HG03520 (cell line): ENCODE measurements at regions not wholly inside any gene's neighbourhood (a gene's known extent, or its start where the extent isn't known, plus 50 kb on each side); places are given as distances from the start of the nearest gene placed in this dataset.
"Not testable (repeated sequence)": the region's sequence is repeated elsewhere in the genome, so short reads cannot be mapped to it uniquely, and the experiment has no call there.

ENCODE experiments used
- ATAC-seq: cut with Tn5 transposase; IDR thresholded peaks from one replicate; pipeline ENCODE4 v1.9.1; 2021; ENCODE audit warnings: mild to moderate bottlenecking, moderate library complexity; ENCODE audit not compliant: unreplicated experiment

DNA sequence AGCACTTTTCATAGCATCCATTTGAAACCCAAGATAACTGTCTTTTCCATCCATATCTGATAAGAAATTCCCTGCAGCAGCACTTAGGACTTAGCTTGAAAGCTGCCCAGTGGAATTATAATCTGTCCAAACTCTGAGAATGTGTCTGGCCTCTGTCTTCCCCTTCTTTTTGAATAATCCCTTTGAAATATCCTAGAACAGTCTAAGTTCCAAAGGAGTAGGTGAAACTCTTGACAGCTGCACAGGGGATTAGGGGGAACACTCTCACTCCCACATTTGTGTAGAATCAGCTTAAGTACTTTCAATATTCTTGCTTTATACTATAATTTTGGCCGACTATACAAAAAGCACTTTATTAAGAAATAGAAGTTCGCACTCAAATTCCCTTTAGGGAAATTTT, 157.7 kb downstream of the PAPSS1 start:
- ATAC-seq, result no peak

DNA sequence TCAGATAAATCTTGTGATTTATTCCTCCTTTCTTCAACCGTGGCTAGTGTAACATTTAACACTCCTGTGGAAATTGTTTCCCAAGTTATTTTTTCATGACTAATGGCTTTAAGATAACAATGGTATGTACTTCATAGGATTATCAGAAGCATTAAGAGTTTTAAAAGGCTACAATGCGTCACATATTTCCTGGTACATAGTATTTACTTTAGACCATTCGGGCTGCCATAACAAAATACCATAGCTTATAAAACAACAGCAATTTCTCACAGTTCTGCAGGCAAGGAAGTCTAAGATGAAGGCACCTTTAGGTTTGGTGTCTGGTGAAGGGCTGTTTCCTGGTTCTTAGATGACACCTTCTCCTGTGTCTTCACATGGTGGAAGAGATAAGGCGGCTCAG, 158.6 kb downstream of the PAPSS1 start:
- no peak for ATAC-seq

DNA sequence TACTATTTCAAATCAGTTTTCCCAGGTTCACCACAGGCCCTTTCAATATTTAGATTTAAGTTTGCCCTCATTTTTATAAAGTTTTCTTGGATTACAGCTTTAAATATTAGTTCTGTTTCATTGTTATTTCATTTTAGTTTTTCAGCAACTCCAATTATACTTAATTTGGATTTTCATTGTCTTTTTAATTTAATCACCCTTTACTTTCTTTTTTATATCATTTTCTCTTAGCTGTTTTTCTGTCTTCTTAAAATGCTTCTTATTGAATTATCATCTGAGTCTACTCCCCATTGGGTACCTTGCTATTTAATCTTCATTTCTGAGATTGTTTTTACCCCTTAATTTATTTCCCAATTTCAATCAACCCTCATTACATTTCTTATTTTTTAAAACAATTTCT, 160.4 kb downstream of the PAPSS1 start:
- no peak for ATAC-seq

GRCh38 chr4:107552306-107552705, 167.7 kb downstream of the PAPSS1 start:
- no peak for ATAC-seq

DNA sequence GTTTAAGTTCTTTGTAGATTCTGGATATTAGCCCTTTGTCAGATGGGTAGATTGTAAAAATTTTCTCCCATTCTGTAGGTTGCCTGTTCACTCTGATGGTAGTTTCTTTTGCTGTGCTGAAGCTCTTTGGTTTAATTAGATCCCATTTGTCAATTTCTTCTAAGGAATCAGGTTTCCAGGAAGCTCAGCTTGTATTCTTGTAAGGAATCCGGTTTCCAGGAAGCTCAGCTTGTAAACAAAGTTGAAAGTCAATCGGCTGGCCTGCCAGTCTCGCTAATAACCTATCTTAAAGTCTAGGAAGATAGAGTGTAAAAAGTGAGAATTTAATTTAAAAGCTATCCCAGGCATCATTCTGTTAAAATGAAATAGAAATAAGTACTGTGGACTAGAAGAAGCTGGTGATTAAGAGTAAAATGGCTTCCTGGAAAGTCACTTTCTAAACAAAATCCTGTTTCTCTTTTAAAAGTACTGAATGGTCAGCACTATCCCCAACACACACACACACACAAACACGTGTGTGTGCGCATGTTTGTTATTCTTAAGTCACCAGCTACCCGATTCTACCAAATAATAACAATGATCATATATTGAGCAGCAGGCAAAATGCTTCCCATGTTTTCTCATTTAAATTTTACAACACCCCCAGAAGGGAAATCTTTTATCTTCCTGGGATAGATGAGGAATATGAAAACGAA, 171.7 kb downstream of the PAPSS1 start:
- ATAC-seq, result no peak

- ATAC-seq, result no peak
Measured at GRCh38 chr4:107546638-107547037, 173.4 kb downstream of the PAPSS1 start.

- no peak for ATAC-seq
Measured at GRCh38 chr4:107541511-107541910, 178.5 kb downstream of the PAPSS1 start.

GRCh38 chr4:107531927-107532326, 188.1 kb downstream of the PAPSS1 start:
- ATAC-seq, result no peak

- no peak for ATAC-seq
Measured at GRCh38 chr4:107520368-107520767, 199.7 kb downstream of the PAPSS1 start.

DNA sequence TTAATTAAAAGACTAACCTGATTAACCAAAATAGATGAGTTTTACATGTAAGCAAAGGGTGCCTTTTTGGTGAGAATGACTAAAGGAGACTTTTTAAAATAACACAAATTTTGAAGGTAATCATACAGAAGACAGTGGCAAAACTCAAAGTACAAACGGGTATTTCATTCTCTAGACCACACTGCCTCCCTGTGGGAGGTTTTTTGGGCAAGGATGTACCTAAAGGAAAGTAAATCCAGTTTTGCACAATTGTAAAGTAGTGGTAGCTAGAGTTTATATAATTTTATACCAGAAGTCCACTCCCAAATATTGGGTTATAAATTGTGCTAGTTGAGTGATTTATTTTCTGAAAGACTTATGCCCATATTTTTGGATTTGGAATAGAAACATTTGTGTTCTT, 201.0 kb downstream of the PAPSS1 start:
- no peak for ATAC-seq

- no peak for ATAC-seq
Measured at GRCh38 chr4:107518076-107518475, 202.0 kb downstream of the PAPSS1 start.

DNA sequence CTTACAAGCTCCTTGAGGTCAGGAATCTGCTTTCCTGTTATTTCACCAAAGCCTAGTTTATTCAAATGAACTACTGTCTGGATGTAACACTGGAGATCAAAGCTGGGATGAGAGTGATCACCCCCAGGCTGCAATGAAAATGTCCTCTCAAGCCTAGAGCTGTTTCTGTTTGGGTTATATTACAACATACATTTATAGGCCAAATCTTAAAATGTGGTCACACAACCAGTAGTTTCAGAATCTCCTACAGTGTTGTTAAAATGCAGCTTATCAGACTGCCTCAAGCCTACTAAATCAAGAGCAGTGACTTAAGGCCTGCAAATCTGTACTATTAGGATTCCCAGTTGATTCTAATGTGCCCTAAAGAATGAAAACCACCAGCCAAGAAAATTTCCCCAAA, 207.5 kb downstream of the PAPSS1 start:
- ATAC-seq, result no peak

DNA sequence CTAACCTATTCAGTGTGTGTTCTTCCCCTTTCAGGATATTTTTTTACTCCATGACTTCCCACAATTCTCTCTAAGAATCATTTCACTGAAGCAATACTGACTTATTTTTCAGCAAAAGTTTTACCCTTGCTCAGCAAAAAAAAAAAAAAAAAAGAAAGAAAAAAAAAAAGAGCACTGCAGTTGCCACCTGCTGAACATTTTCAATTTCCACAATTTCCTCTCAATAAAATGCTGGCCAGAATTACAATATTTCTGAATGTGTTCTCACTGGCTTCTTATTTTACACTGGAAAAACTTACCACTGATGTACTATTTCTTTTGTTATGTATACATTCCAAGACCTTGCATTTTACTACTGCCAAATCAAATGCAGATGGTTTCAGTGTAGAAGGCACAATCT, 210.4 kb downstream of the PAPSS1 start:
- no peak for ATAC-seq

DNA sequence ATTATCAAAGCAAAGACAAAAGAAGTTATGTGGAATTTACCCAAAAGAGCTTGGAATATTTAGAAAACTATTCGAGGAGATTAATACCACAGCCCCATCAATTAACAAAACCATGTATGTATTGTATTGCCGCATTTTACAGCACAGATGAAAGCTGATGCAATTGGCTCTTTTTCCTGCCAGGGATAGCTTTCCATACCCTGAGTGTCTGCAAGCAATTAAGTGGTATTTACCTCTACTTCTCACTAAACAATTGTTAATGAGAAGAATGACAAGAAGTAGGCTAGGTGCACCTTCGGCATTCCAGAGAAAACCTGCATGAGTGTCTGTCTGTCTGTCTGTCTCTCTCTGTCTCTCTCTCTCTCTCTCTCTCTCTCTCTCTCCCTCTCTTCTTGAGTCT, 219.5 kb downstream of the PAPSS1 start:
- no peak for ATAC-seq

DNA sequence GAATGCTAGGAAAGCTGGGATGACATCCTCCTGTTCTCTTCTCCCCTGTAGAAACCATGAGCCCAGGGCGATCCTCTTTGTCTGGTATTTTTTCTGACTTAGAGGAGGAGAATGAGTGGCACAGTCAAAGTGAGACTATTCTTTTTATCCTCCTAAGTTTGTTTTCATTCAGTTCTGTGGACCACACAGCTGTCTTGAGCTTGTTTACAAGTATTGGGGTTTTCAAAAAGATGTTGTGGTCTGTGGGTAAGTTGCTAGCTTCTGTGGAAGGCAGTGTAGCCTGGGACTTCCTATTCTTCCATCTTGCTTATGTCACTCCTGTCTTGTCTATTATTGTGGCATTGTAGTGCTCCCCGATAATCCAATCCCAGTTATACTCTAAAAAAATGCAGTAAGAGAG, 223.0 kb downstream of the PAPSS1 start:
- ATAC-seq, result no peak

- no peak for ATAC-seq
Measured at GRCh38 chr4:107492566-107492965, 227.5 kb downstream of the PAPSS1 start.

GRCh38 chr4:107490116-107490515, 229.9 kb downstream of the PAPSS1 start:
- no peak for ATAC-seq

DNA sequence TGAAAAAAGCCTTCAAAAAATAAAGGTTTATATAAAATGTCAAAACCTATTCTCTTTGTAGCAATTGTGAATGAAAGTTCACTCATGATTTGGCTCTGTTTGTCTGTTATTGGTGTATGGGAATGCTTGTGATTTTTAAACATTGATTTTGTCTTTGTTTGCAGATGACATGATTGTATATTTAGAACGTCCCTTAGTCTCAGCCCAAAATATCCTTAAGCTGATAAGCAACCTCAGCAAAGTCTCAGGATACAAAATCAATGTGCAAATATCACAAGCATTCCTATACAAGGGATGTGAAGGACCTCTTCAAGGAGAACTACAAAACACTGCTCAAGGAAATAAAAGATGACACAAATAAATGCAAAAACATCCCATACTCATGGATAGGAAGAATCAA, 236.4 kb downstream of the PAPSS1 start:
- ATAC-seq, result not testable (repeated sequence)

DNA sequence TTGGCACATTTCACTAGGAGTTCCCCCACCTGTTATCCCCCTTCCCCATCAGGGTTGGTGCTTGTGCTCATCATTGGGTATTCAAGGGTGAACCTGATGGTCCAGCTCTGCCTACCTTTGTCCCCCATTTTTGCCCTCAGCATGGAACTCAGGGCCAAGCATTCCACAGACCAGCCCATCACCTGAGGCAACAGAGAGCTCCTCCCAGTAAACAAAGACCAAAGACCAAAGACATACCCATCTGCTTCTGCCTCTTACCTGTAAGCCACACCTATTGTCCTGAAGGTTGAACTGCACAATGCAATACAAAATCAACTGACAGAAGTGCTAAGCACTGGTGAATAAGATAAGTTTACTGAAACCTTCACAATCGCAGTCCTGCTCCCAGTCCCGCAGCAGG, 237.5 kb downstream of the PAPSS1 start:
- ATAC-seq, result no peak

- no peak for ATAC-seq
Measured at GRCh38 chr4:107478327-107478980, 241.6 kb downstream of the PAPSS1 start.

DNA sequence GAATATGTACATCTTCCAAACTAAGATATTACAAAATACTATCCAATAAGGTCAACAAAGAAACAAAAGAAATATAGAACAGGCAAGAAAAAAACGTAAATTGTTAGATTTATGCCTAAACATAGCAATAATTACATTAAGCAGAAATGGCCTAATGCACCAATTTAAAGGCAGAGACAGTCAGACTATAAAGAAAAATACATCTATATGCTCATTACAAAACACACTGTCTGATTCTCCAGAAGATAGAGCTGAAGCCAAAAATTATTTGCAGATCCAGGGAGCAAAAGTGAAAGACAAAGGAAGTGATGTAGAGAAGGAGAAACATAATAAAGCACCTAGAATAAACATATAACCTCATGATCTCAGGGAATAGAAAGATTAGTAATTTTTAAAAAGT, 246.9 kb downstream of the PAPSS1 start:
- no peak for ATAC-seq

DNA sequence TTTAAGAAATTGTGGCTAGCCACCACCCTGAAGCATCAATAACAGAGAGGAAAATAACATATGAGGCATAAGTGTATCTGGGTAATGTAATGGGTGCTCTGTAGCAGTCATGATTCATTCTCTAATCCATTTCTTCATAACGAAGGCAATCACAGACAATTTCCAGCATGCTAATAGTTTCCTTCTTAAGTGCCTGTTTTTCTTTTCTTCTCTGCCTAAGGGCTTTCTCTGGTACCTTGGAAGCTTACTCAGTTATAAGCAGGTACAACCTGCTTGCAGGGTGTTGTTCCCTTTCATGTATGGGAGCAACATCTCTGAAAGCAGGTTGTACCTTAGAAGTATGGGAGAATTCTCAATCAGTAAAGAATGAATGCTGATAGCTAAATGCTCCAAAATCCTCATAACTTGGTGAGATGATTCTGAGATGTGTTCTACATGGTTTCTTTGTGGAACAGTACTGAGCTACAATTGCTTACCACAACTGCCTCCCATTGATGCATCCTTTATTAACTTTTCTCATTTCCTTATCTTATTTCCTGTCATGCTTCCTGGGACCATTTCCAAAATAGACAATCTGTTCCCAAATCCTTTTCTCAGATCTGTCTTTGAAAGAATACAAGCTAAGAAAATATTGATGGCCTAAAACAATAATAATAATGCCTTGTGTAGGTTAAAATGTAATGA, 247.6 kb downstream of the PAPSS1 start:
- ATAC-seq, result no peak
